ENCODE measurements at regions not wholly inside any gene's neighbourhood (a gene's known extent, or its start where the extent isn't known, plus 50 kb on each side); places are given as distances from the start of the nearest gene placed in this dataset.
"Not testable (repeated sequence)": the region's sequence is repeated elsewhere in the genome, so short reads cannot be mapped to it uniquely, and the experiment has no call there.

DNA sequence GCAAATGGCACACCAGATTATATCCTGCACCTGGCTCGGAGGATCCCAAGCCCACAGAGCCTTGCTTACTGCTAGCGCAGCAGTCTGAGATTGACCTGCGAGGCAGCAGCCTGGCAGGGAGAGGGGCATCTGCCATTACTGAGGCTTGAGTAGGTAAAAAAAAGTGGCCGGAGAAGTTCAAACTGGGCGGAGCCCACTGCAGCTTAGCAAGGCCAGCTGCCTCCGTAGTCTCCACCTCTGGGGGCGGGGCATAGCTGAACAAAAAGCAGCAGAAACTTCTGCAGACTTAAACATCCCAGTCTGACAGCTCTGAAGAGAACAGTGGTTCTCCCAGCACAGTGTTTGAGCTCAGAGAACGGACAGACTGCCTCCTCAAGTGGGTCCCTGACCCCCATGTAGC lies 85.4 kb upstream of the TMEM170B start:
- not testable (repeated sequence) for DNase-seq (ENCODE audit: low read depth)

DNA sequence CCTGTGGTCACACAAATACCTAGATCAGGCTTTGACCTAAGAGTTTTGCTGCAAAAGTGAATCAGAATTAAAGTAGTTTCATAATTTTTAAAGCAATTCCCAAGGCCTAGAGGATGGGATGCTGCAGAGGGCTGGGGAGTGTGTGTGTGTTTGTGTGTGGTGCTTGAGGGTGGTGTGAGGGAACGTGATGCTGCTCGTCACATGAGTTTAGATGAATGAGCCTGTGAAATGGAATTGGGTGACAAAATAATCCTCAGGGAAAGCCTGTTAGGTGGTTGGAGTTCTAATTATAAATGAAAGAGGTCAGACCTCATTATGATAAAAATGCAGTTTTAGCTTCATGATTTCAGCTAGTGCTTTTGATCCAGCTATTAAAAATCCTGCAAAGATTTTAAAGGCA lies 87.5 kb upstream of the TMEM170B start:
- DNase-seq (ENCODE audit: low read depth): no peak

DNA sequence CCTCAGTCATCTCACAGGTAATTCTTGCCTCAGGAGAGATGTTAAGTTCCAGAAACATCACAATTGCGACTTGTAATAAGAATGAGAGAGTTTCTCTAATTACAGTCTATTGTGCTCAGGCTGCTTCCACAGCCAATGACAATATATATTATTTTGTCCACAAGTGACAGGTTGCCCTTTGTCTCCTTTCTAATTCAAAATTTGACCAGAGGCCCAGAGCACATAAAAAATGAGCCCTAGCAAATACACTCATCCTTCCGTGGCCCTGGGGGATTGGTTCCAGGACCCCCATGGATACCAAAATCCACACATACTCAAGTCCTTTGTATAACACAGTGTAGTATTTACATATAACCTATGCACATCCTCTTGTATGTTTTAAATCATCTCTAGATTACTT lies 88.1 kb upstream of the TMEM170B start:
- no peak for DNase-seq (ENCODE audit: low read depth)

GRCh38 chr6:11448038-11448437 lies 89.5 kb upstream of the TMEM170B start:
- no peak for DNase-seq (ENCODE audit: low read depth)

- no peak for DNase-seq (ENCODE audit: low read depth)
These were observed 90.3 kb upstream of the TMEM170B start for GRCh38 chr6:11447265-11447664.

DNA sequence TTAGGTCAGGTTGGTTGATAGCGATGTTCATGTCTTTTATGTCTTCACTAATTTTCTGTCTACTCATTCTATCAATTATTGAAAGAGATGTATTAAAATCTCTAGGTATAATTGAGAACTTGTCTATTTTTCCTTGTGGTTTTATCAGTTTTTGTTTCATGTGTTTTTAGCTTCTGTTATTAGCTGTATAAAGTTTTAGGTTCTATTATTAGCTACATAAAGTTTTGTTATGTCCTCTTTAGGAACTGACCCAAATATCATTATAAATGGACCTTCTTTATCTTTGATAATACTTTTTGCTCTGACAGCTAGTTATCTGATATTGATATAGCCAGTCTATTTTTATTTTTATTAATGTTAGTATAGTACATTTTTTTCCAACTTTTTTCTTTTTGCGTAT lies 92.4 kb upstream of the TMEM170B start:
- DNase-seq (ENCODE audit: low read depth): no peak

- DNase-seq (ENCODE audit: low read depth): not testable (repeated sequence)
These were observed 94.4 kb upstream of the TMEM170B start for GRCh38 chr6:11443125-11443524.

DNA sequence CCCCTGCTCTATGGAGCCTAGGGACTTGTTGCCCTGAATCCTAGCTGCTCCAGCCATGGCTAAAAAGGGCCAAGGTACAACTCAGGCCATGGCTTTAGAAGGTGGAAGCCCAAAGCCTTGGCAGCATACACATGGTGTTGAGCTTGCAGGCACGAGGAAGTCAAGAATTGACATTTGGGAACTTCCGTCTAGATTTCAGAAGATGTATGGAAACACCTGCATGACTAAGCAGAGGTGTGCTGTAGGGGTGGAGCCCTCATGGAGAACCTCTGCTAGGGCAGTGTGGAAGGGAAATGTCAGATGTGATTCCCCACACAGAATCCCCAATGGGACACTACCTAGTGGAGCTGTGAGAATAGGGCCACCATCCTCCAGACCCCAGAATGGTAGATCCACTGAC lies 95.1 kb upstream of the TMEM170B start:
- DNase-seq (ENCODE audit: low read depth): no peak

GRCh38 chr6:11439876-11440275 lies 97.7 kb upstream of the TMEM170B start:
- DNase-seq (ENCODE audit: low read depth): no peak

DNA sequence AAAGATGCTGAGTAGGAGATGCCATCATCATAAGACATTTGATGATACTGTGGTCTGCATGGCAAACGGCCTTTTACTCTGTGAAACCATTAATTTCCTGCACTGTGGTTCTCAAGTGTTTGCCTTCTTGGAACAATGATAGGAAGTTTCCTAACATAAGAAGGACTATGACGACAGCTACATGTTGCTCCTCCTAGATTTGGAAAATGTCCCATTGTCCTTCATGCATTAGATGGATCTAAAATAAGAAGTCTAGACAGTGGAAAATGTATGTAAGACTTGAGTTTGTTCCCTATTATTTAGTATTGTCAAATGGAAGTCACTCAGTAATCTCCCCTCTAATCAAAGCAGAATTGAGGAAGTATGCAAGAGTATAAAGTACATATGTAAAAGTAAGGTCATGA lies 98.5 kb upstream of the TMEM170B start:
- no peak for DNase-seq (ENCODE audit: low read depth)

DNA sequence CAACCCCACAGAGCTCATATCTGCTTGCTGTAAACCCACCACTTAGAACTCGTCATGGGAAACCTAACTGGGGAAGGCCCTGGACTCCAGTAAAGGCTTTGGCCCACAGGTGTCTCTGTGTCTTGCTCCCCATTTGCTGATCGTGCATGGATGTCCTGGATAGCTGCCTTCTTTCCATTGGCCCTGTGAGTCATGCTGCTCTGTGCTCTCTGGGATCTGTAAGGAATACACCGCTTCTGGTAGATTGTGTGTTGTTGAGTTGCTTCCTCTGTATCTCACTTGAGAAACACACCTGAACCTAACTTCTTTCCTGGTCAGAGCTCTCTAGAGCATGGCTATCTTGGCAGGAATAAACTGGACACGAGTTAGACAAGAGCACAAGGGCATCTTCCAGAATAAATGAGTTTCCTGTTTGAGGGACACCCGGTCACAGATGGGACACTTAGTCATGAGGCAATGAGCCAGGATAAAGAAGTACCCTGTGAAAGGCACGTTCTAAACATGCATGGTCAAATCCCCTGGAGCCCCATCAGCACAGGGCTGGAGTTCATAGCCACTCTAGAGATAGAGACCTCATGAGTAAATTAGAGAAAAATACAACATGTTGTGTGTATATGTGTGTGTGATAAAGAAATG lies 99.6 kb upstream of the TMEM170B start:
- no peak for DNase-seq (ENCODE audit: low read depth)

DNA sequence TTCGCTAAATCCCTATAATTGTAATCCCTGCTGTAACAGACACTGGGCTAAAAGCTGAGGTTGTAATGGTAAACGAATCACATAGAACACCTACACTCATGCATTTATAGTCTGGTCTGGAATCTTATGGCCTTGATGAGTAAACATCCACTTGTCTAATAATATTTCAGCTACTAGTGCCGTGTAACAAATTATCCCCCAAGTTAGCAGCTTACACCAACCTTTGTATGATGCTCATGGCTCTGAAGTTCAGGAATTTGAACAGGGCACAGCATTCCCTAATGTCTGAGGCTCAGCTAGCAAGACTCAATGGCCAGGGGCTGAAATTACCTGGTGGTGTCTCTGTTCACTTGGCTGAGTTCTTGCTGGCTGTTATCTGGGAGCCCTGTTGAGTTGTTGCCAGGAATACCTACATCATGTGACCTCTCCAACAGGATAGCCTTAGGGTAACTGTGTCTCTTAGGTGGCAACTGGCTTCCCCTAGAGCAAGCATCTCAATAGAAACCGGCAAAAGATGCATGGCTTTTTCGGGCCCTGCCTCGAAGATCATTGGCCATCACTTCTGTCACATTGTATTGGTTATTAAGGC lies 100.9 kb upstream of the TMEM170B start:
- no peak for DNase-seq (ENCODE audit: low read depth)

DNA sequence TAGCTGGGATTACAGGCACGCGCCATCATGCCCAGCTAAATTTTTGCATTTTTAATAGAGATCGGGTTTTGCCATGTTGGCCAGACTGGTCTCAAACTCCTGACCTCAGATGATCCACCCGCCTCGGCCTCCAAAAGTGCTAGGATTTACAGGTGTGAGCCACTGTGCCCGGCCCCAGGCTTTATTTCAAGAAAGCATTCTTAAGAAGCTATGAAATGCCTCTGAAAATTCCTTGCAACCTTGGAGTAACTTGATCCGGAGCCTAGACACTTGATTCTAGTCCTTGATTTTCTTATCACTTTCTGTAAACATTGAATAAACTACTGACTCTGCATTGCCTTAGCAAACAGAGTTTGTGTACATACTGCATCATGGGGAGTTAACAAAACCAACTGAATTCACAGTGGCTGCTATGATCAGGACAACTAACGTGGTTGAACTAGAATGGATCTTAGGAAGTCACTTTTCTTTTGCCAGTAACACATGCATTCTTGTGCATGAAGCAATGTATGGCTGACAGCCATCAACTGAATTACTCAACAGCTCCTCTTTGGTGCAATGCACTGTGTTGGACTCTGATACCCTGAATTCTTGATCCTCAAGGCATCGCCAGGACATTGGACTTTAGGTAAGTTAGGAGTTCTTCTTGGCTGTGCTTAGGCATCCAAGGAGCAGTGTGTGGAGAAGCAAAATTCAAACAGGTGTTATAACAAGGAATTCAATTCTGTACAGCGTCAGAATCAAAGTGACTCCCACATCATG lies 102.8 kb upstream of the TMEM170B start:
- no peak for DNase-seq (ENCODE audit: low read depth)

DNA sequence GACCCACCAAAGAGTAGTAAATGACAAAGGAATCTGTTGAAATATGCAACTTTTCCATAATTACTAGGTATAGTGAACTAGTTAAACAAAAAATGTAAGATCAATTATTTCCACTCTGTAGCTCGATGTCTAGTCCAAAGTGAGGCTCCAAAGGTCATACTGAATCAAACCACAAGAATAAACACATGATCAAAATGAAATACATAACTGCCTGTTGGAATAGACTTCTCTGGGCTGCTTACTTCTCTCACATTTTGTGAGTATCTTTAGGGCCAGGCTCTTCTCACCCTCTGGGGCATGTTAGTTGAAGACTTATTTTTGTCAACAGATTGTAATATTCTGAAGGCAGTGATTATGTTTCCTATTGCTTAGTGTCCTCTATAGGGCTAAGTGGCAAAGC lies 103.7 kb upstream of the TMEM170B start:
- DNase-seq (ENCODE audit: low read depth): no peak

DNA sequence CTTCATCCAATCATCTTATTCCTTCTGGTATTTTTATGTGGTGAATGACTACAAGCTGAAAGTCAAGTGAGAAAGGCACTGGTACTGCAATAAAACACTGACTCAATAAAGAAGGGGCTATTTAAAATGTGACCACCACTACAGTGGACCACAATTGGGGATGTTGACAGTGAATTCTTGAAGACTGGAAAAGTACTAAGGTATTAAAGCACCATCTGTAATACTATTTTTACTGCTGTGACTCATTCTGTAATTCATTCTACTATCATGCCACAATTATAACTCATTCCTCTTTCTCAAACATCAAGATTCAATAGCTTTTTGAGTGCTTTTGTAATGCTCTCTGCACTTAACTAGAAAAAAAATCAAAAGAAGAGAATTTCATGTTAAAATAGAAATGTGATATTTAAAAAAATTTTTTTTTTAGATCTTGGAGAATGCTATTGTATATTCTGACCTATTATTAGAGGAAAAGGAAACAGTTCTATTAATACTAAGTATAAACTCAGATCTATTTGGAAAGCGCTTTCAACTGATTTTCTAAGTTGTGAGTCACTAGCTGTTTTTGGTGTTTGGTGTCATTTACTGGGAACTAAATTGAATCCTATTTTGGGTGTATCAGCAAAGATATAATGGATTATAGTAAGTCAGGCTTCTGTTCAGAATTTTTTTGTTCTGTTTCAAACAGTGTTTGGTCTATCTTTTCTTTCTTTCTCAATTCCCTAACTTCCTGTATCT lies 104.7 kb upstream of the TMEM170B start:
- DNase-seq (ENCODE audit: low read depth): no peak

DNA sequence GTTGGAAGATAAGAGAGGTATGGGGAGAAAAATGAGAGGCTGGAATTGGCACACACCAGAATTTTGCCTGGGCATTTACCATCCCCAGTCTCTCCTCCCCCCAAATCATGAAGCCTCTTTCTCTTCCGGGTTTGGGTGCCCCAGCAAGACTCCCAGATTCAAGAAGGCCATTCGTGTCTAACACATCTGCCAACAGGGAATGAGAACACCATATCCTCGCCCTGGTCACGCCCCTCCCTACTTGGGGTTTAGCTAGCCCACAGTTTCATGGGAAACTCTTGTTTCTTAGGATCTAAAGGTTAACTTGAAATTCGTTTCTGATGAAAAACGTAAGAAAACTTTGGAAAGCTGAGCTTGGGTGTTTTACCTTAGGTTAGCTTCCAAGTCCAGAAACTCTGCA lies 105.5 kb upstream of the TMEM170B start:
- DNase-seq (ENCODE audit: low read depth): no peak

- no peak for DNase-seq (ENCODE audit: low read depth)
These were observed 106.1 kb upstream of the TMEM170B start for GRCh38 chr6:11431455-11431937.

DNA sequence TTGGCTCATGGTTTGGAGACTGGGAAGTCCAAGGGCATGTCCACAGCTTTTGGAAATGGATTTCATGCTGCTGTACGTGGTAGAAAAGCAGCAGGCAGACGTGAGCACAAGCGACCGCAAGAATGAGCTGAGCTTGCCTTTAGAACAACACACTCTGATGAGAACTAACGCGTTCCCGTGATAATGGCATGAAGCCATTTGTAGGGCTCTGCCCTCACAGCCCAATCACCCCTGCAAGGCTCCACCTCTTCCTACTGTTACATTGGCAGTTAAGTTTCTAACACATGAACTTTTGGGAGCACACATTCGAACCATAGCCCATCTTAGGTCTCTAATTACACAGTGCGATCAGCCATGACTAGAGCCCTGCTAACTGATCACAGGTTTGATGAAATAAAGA lies 107.5 kb upstream of the TMEM170B start:
- no peak for DNase-seq (ENCODE audit: low read depth)

GRCh38 chr6:11429577-11429976 lies 108.0 kb upstream of the TMEM170B start:
- DNase-seq (ENCODE audit: low read depth): no peak

- no peak for DNase-seq (ENCODE audit: low read depth)
These were observed 108.7 kb upstream of the TMEM170B start for GRCh38 chr6:11428895-11429294.

GRCh38 chr6:11428371-11428770 lies 109.2 kb upstream of the TMEM170B start:
- DNase-seq (ENCODE audit: low read depth): no peak

- no peak for DNase-seq (ENCODE audit: low read depth)
These were observed 109.8 kb upstream of the TMEM170B start for GRCh38 chr6:11427723-11428245.

Data from stimulated activated CD8-positive, alpha-beta memory T cell treated with anti-CD3 and anti-CD28 coated beads, Interleukin-12 subunit alpha, Interleukin-12 subunit beta, amount 100 ng/mL, for 4 hours (primary cell).